NAMALWA (cell line): ENCODE measurements at regions not wholly inside any gene's neighbourhood (a gene's known extent, or its start where the extent isn't known, plus 50 kb on each side); places are given as distances from the start of the nearest gene placed in this dataset.
A peak's percentile ranks its signal among the peaks of the same experiment; 100 is the strongest.
"Not testable (repeated sequence)": the region's sequence is repeated elsewhere in the genome, so short reads cannot be mapped to it uniquely, and the experiment has no call there.

Experiments used
- DNase-seq: peaks from one replicate; pipeline ENCODE4 v3.0.0-alpha.2; 2015; ENCODE audit warnings: low spot score

- DNase-seq, result not testable (repeated sequence)
Measured at GRCh38 chrX:141520750-141521149, 63.8 kb downstream of the SPANXA1 start.

- DNase-seq, result not testable (repeated sequence)
Measured at GRCh38 chrX:141475788-141476187, 108.8 kb downstream of the SPANXA1 start.

- DNase-seq, result no peak
Measured at GRCh38 chrX:141469469-141469868, 115.1 kb downstream of the SPANXA1 start.

- no peak for DNase-seq
Measured at GRCh38 chrX:141468940-141469339, 115.6 kb downstream of the SPANXA1 start.

GRCh38 chrX:141467442-141467841, 117.1 kb downstream of the SPANXA1 start:
- DNase-seq, result peak; percentile 3

GRCh38 chrX:141455103-141455502, 129.4 kb downstream of the SPANXA1 start:
- no peak for DNase-seq

GRCh38 chrX:141443922-141444321, 140.6 kb downstream of the SPANXA1 start:
- no peak for DNase-seq

GRCh38 chrX:141439651-141440050, 144.9 kb downstream of the SPANXA1 start:
- DNase-seq, result no peak

- DNase-seq, result no peak
Measured at GRCh38 chrX:141415889-141416288, 168.6 kb downstream of the SPANXA1 start.

GRCh38 chrX:141405853-141406492, 163.7 kb upstream of the SPANXC start:
- no peak for DNase-seq

- no peak for DNase-seq
Measured at GRCh38 chrX:141405486-141405852, 163.2 kb upstream of the SPANXC start.

GRCh38 chrX:141402897-141403610, 160.7 kb upstream of the SPANXC start:
- DNase-seq, result no peak

- no peak for DNase-seq
Measured at GRCh38 chrX:141396536-141396935, 154.2 kb upstream of the SPANXC start.

GRCh38 chrX:141375011-141375760, 132.9 kb upstream of the SPANXC start:
- no peak for DNase-seq

GRCh38 chrX:141341743-141342142, 99.4 kb upstream of the SPANXC start:
- no peak for DNase-seq

GRCh38 chrX:141341341-141341740, 99.0 kb upstream of the SPANXC start:
- DNase-seq, result no peak

- DNase-seq, result no peak
Measured at GRCh38 chrX:141320801-141321200, 78.5 kb upstream of the SPANXC start.

- DNase-seq, result no peak
Measured at GRCh38 chrX:141314441-141314840, 72.1 kb upstream of the SPANXC start.

GRCh38 chrX:141301017-141301416, 58.7 kb upstream of the SPANXC start:
- no peak for DNase-seq
